CD4-positive, alpha-beta T cell treated with Interleukin-10 for 1 hour (primary cell): ENCODE measurements at regions not wholly inside any gene's neighbourhood (a gene's known extent, or its start where the extent isn't known, plus 50 kb on each side); places are given as distances from the start of the nearest gene placed in this dataset.
"Not testable (repeated sequence)": the region's sequence is repeated elsewhere in the genome, so short reads cannot be mapped to it uniquely, and the experiment has no call there.

Source experiments
- DNase-seq: peaks from one replicate; pipeline ENCODE4 v3.0.0-alpha.2; 2020

GRCh38 chr6:8175046-8175777 lies 72.9 kb upstream of the EEF1E1 start:
- DNase-seq, result no peak

DNA sequence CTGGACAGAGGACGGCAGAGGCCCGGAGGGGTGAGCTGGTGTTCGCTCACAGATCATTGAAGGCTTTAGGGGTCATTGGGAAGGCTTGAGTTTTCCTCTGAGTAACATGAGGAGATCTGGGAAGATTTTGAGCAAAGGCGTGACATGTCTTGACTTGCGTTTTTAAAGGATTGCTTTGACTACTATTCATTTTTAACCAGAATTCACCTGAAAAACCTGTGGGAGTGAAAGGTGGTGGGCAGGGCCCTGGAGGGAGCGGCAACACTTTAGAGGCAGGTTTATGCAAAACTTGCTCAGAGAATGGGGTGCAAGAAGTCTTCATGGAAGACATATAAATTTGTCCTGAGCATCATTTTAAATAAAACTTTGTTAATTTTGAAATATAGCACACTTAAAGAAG lies 72.2 kb upstream of the EEF1E1 start:
- no peak for DNase-seq

- no peak for DNase-seq
Measured at GRCh38 chr6:8172530-8172929, 70.2 kb upstream of the EEF1E1 start.

DNA sequence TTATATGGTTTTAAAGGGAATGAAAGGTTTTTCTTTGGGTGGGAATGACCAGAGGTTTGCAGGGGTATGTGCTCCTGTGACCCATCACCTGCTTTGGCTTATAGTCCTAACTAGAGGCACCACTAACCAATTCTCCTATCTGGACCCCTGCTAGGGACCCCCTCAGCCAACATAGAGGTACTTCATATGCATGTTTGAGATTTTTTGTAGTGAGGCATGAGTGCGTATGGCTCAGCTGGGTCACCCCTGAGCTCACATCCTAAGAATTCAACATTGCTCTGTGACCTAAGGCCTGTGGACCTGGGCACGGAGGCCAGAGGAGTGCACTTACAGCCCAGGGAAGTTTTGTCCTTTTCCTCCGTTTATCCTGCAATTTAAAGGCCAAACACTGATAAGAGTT lies 68.4 kb upstream of the EEF1E1 start:
- DNase-seq, result no peak

GRCh38 chr6:8170245-8170644 lies 67.9 kb upstream of the EEF1E1 start:
- DNase-seq, result no peak

DNA sequence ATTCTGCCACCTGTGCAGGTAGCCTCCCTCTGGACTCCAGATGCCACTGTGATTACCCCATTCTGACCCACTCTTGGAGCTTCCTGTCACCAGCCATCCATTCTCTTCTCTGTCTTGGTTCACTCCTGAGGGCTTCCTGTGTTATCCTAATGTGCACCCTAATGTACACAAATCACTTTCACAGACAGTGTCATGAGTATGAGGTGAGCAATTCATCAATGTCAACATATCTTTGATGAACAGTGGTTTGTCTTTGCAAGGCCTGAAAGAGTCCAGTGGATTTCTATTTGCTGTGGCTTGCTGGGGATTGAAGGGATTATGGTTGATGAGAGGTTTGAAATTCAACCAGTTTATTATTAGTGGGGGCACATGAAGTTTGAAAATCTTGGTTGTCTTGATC lies 63.8 kb upstream of the EEF1E1 start:
- no peak for DNase-seq

DNA sequence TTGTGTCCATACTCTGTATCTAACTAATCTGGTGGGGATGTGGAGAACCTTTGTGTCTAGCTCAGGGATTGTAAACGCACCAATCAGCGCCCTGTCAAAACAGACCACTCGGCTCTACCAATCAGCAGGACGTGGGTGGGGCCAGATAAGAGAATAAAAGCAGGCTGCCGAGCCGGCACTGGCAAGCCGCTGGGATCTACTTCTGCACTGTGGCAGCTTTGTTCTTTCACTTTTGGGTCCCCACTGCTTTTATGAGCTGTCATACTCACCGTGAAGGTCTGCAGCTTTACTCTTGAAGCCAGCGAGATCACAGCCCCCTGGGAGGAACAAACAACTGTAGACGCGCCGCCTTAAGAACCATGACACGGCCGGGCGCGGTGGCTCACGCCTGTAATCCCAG lies 62.7 kb upstream of the EEF1E1 start:
- not testable (repeated sequence) for DNase-seq

DNA sequence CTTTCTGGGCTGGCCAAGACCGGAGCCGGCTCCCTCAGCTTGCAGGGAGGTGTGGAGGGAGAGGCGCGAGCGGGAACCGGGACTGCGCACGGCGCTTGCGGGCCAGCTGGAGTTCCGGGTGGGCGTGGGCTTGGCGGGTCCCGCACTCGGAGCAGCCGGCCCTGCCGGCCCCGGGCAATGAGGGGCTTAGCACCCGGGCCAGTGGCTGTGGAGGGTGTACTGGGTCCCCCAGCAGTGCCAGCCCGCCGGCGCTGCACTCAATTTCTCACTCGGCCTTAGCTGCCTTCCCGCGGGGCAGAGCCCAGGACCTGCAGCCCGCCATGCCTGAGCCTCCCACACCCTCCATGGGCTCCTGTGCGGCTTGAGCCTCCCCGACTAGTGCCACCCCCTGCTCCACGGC lies 61.9 kb upstream of the EEF1E1 start:
- not testable (repeated sequence) for DNase-seq

DNA sequence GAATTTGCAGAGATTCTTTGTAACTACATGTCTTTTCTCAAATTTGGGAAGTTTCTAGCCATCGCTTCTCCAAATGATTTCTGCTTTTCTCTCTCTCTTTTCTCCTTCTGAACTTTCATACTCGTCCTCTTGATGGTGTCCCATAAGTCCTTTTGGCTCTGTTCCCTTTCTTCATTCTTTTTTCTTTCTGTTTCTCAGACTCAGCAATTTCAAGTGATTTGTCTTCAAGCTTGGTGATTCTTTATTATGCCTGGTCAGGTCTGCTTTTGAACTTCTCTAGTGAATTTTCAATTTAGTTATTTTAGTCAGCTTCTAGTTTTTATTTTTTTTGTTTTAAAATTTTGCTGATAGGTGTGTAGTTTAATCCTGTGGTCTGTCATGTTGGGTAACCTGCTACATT lies 57.6 kb upstream of the EEF1E1 start:
- DNase-seq, result no peak

GRCh38 chr6:8157839-8158238 lies 55.5 kb upstream of the EEF1E1 start:
- no peak for DNase-seq

- no peak for DNase-seq
Measured at GRCh38 chr6:8155259-8156012, 53.1 kb upstream of the EEF1E1 start.
